Vagina (tissue), 2 donors: ENCODE measurements at regions not wholly inside any gene's neighbourhood (a gene's known extent, or its start where the extent isn't known, plus 50 kb on each side); places are given as distances from the start of the nearest gene placed in this dataset.

Experiments used
- CTCF ChIP-seq, 3 experiments: fragments of 450-650 bp in 2 of 3; fragments of 200-600 bp in 1 of 3; sonication (generic) in 1 of 3; IDR thresholded peaks; one replicate each; pipeline ENCODE4 v1.5.1; 2017 to 2019; ENCODE audit warnings: antibody characterized with exemption in 3 of 3, mild to moderate bottlenecking in 2 of 3, moderate library complexity in 2 of 3
- POLR2A ChIP-seq, 2 donors: fragments of 450-650 bp; IDR thresholded peaks; one replicate each; pipeline ENCODE4 v1.6.1; 2017; ENCODE audit warnings: antibody characterized with exemption in 2 of 2, mild to moderate bottlenecking in 2 of 2, moderate library complexity in 2 of 2

GRCh38 chr5:153153086-153153485 lies 337.4 kb upstream of the GRIA1 start:
- TF ChIP-seq CTCF (IDR thresholded peaks at IDR 0.05) (no peak), POLR2A (IDR thresholded peaks at IDR 0.05) (no peak)
